Activated effector memory CD4-positive, alpha-beta T cell treated with anti-CD3 and anti-CD28 coated beads, Interleukin-2, amount 50 U/mL, for 16 hours (primary cell): ENCODE measurements at regions not wholly inside any gene's neighbourhood (a gene's known extent, or its start where the extent isn't known, plus 50 kb on each side); places are given as distances from the start of the nearest gene placed in this dataset.
"Not testable (repeated sequence)": the region's sequence is repeated elsewhere in the genome, so short reads cannot be mapped to it uniquely, and the experiment has no call there.

Source experiments
- DNase-seq: peaks from one replicate; pipeline ENCODE4 v3.0.0-alpha.2; 2020

DNA sequence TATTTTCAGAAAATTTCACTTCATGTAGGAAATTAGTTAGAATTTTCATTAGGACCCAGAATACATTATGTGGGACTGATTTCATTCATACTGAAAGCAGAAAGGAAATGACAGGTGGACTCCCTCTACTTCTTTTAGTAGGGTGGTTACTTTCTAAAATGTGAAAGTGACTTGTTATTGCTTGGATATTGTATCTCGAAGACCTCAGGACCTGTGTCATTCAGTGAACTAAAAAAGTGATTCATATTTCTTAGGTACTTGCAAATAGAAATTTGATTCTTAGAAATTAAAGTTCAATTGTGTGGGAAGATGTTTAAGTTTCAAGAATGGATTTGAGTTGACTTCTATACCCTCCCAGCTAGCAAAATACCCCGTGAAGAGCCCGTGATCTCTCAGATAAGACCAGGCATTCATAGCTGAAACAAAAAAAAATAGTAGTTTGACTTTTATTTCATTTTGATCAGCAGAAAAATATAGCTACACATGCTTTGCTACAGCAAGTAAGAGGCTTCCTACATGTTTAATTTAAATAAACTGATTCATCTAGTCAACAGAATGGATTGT, 1037.1 kb downstream of the GATA3 start:
- DNase-seq: no peak

DNA sequence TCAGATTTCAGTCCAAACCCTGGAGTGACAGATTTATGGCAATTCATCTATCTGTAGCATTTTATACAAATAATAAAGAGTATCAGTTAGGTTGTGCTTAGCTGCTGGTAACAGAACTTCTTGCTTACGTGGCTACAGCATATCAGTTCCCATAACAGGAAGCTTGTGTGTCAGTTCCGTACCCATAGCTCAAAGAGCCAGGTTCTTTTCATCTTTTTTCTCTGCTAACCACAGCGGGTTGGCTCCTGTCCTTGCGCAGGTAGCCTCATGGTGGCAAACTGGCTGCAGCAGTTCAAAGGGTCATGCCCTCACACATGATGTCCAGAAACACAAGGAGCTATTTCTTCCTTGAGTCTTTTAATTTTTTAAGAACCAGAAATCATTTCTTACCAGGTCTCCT, 1041.8 kb downstream of the GATA3 start:
- peak; percentile 71 for DNase-seq

DNA sequence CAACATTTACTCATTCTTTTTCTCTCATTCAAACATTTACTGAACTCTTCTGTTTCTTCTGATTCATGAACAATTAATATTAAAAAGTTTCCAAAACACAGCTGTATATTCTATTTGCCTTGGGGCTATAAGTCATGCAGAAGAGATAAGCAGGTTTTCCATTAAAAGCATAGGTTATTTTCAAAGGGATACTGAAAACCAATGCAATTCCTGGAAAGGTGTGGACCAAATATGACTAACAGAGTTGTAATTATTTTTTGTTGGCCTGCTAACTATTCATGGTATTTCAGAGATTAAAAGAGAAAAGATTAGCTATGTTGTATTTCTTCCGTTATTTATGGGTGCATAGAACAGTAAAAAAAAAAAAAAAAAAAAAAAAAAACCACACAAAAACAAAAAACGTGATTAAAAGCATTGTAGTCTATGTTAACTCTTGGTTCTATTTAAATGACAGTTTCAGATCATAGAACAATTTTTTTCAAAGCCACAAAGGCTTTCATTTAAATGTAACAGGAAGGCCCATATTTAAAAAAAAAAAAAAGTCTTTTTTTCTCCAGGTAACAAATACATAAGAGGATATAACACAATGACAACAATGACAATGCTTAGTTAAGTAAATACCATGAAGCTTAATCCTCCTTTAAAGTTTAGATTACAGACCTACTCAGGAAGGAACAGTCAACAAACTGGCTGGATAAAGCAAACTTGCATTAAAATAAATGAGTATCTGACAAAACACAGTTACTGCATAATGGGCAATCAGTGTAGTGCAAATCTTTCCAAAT, 1042.9 kb downstream of the GATA3 start:
- no peak for DNase-seq

DNA sequence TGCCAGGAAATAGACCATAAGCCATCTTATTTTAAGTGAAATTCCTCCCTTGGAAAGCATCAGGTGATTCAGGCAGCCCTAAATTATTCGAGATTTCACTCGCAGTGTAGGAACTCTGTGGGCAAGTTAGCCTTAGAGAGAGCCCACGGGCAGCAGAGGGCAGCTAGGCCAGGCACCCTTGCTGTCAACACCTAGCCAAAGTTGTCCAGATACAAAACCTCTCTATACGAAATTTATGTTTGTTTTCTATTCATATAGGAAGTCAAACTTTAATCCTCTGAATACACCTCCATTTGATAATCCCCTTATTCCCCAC, 1043.5 kb downstream of the GATA3 start:
- DNase-seq: no peak

GRCh38 chr10:9102026-9102425, 1047.5 kb downstream of the GATA3 start:
- DNase-seq: no peak

DNA sequence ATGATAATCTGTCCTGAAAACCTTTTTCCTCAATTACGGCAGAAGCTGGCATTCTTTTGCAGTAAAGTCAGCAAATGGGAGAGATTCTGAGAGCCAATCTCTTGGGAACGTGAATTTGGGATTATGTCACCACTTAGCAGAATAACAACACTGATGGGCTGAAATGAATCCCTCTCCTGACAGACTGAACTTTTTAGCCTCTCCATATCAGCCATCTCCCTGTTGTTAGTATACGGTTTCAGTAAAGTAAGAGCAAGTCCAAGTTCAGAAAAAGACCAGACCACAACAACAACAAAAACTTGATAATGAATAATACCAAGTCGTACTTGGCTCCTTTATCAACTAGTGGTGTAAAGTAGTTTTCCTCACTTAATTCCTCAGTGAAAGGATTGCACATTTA, 1048.8 kb downstream of the GATA3 start:
- DNase-seq: no peak

DNA sequence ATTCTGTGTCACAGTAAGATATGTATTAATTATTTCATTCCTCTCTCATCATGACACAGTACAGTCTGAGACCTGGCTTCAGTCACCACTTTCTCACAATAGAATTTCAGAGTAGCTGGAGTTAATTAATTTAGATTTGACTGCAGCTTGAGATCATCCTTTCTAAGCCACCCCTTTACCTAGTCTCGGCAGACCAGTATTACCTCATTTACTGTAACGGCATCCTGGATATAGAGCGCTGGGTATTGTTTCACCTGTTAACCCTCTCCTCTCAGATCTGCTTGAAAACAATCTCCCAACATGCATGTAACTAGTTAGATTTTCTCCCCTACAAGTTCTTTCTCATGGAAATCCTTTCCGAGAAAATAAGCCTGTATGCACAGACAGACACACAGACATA, 1057.5 kb downstream of the GATA3 start:
- no peak for DNase-seq

DNA sequence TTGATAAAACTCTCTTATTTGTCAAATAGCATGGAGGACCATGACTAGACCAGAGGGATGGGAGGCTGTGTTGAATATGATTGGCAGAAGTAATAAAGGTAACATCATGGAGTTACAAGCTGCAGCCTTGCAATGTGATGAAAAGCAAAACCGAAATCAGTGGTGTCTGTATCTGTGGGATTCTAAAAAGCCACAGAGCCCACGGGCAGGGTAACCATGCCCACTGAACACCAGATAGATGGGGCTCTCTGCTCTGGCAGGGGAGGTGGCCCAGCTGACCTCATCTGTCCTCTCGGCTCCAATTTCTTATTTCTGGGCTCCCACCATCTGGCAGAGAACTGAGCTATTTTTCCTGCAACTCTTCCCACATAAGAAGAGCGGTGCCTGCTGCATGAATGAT, 1072.2 kb downstream of the GATA3 start:
- DNase-seq: no peak

- no peak for DNase-seq
Observed at GRCh38 chr10:9137368-9137767, 1082.9 kb downstream of the GATA3 start.

- DNase-seq: not testable (repeated sequence)
Observed at GRCh38 chr10:9138829-9139228, 1084.3 kb downstream of the GATA3 start.

DNA sequence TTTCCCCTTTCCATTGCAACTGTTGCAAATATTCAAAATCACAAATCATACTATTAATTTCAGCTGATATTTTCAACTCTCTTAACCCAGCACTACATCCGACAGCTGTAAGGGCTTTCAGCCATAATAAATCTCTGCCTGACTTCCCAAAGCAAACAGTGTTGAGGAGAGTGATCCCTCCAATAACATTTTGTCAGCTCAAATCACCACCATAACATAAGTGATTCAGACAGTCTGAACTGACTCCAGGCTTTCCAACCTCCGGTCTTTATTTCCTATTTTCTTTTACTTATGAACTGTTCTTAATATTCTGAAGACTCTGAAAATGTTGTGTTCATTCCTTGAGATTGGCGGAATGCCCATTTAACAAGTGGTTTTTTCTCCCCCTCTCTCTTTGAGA, 1085.9 kb downstream of the GATA3 start:
- no peak for DNase-seq

- DNase-seq: no peak
Observed at GRCh38 chr10:9147475-9147874, 1093.0 kb downstream of the GATA3 start.

GRCh38 chr10:9149134-9149533, 1094.6 kb downstream of the GATA3 start:
- no peak for DNase-seq

GRCh38 chr10:9153057-9153456, 1098.6 kb downstream of the GATA3 start:
- DNase-seq: not testable (repeated sequence)

DNA sequence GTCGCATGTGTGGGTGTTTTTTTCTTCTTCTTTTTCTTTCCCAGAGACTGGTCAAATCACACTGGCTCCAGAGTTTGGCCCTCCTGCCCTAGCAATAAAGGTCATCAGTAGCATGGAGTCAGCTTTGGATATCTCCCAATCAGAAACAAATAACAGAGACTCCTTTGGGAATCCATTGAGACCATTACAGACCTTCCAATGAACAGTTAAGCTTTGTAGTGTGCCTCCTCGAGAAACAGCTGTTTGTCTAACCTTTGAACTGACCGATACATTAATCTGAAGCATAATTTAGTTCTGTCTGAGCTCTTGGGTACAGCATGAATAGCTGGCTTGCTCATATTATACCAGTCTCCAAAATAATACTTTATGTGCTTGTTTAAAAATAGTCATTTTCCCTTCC, 1103.2 kb downstream of the GATA3 start:
- no peak for DNase-seq

DNA sequence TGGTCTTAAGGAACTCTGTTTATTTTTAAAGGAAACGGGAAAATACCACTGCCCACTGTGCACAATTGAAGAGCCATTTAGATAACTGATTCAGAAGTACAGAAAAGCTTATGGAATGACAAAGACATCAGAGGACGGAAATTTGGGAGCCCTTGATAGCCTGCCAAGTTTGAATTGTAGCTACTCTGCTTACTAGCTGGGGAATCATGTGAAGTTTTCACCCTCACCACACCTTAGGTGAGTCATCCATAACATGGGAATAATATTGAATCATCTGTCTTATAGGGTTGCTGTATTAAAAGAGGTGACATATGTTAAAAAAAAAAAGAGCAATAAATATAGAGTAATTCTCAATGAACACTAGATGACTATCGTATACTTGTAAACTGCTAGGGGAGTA, 1104.2 kb downstream of the GATA3 start:
- DNase-seq: no peak

DNA sequence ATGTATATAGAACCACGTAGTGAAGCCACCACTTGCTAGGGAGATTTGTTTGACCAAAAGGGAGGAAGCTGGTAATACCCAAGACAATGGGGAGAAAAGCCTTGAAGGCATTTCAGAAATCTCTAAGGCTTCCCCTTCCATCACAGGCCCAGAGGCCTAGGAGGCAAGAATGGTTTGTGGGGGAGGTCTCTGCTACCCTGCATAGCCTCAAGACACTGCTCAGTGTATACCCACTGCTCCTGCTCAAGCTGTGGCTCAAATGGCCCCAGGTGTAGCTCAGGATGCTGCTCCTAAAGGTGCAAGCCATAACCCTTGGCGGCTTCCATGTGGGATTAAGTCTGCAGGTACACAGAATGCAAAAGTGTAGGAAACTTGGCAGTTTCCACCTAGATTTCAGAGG, 1105.8 kb downstream of the GATA3 start:
- DNase-seq: no peak

DNA sequence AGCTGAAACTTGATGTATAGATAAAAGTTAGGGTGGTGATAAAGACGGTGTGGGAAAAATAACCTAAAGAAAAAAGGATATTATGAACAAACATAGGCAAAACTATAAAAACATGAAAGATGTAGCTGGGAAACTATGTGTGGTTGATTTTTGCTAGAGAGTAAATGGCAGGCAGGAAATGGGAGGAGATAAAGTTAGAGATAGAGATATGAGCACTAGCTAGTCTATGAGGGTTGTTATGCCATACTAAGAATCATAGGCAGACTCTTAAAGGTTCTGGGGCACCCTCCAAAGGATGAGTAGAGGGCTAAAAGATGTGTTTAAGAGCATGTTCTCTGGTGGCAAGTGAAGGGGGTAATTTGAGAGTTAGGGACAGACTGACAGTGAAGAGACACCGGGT, 1109.2 kb downstream of the GATA3 start:
- no peak for DNase-seq

DNA sequence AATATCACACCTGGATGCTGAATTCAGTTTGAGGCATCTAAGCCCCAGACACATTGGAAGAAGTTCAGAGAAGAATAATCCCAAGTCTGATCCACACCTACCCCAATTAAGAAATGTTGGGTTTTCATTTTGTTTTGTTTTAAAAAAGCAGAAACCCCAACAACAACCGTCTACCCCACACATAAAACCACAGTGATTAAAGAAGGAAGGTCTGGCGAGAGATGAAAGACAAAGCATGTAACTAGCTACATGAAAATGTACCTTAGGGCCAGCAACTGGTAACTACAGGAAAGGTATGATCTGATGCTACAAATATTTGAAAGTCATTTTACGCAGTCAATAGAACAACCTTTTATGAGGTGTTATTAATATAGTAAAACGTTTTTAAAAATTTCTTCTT, 1112.3 kb downstream of the GATA3 start:
- no peak for DNase-seq

GRCh38 chr10:9172276-9172675, 1117.8 kb downstream of the GATA3 start:
- no peak for DNase-seq

DNA sequence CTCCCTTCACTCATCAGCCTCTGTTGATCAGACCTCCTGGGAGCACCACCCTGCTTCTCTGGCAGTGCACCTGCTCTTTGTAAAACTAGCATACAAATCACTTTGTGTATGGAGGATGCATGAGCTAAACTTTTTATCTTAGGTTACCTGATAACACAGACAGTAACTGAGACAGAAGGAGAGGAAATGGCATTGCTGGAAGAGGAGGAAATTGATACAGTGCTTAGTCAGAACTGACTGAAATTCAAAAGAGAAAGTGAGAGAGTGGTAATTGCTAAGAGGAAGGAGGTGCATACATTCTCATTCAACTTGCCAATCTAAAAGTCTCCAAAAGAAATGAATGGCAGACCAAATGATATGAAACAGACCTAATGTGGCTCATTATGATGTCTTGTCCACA, 1120.7 kb downstream of the GATA3 start:
- no peak for DNase-seq

DNA sequence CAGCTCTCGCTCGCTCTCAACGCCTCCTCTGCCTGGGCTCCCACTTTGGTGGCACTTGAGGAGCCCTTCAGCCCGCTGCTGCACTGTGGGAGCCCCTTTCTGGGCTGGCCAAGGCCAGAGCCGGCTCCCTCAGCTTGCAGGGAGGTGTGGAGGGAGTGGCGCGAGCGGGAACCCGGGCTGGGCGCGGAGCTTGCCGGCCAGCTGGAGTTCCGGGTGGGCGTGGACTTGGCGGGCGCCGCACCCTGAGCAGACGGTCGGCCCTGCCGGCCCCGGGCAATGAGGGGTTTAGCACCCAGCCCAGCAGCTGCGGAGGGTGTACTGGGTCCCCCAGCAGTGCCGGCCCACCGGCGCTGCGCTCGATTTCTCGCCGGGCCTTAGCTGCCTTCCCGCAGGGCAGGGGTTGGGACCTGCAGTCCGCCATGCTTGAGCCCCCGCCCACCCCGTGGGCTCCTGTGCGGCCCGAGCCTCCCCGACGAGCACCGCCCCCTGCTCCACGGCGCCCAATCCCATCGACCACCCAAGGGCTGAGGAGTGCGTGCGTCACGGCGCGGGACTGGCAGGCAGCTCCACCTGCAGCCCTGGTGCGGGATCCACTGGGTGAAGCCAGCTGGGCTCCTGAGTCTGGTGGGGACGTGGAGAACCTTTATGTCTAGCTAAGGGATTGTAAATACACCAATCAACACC, 1128.9 kb downstream of the GATA3 start:
- not testable (repeated sequence) for DNase-seq

DNA sequence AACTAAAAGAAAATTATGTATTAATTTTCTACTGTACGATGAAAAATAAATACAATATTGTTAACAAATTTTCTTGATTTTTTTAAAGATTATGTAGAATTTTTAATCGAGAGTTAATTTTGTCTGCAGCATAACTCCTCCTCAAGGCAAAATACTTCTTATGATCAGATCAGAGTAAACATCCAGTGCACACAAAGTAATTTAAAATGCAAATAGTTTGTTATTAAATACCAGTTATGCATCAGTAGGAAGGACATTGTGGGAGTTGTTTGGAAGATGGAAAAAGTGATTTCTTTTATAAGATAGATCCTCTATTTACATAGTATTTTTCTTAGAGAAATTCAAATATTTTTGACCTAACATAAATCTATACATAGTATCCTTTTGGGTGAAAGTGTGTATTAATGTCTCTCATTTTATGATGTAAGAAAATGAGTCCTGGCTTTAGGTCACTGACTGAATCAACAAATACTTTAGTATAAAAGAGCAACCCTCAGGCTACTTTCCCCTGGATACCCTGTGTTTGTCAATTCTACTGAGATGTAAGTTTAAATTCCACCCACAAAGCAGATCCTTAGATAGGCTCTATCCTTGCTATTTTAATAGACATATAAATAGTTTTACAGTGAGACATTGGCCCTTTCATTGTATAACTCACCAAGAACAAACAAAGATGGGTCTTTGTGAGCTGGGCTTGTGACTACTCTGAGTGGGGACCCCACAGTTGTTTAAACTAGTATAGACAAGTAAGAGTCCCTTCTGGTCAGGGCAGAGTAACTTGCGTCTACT, 1133.7 kb downstream of the GATA3 start:
- no peak for DNase-seq

DNA sequence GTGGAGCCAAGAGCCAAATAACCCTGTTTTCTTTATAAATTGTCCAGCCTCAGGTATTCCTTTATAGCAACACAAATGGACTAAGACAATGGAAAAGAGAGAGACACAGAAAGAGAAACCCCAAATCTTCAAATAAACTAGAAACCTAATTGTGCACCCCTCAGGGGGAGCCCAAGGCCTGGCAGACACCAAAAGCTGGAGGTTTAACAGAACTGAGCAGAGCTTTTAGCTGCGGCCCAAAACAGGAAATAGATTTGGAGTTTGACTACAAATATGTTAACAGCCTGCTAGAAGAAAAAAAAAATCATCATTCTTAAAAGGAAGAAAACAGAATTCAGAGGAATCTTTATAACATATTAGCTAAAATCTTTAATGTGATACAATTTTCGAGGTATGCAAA, 1135.0 kb downstream of the GATA3 start:
- DNase-seq: no peak
